H1 (cell line): ENCODE measurements at regions not wholly inside any gene's neighbourhood (a gene's known extent, or its start where the extent isn't known, plus 50 kb on each side); places are given as distances from the start of the nearest gene placed in this dataset.
A peak's percentile ranks its signal among the peaks of the same experiment; 100 is the strongest.

Source experiments
- CTCF ChIA-PET: fragments of 300-600 bp; sonication (Branson Sonifier 250); formaldehyde crosslinking; loops from one replicate; lab custom pipeline; 2021; ENCODE audit not compliant: partially characterized antibody; lab: Charles Lee
- POLR2A ChIA-PET: fragments of 300-600 bp; sonication (Branson Sonifier 250); formaldehyde crosslinking; loops from one replicate; lab custom pipeline; 2021; ENCODE audit warnings: inconsistent platforms; ENCODE audit not compliant: partially characterized antibody; lab: Charles Lee
- DNase-seq, 2 experiments: peaks; one replicate each; pipeline versions ENCODE4 v3.0.0 to v3.0.0-alpha.2; 2010 to 2022; ENCODE audit warnings: low spot score in 2 of 2, low read depth in 1 of 2, mixed read lengths in 1 of 2
- FAIRE-seq: peaks from 2 replicates; lab custom pipeline; 2011; peaks lifted over from hg19 to GRCh38; lab: Jason Lieb, UNC
- H2AFZ ChIP-seq: 2 replicates; pipeline ENCODE4 v1.8.1; 2012; ENCODE audit warnings: low read length, inconsistent platforms
- H2AK5ac ChIP-seq: 2 replicates; pipeline ENCODE4 v1.6.1; 2013; ENCODE audit warnings: low read depth, low read length
- H2BK120ac ChIP-seq: replicated peaks from 2 replicates; pipeline ENCODE3; 2013; ENCODE audit warnings: low read depth, low read length, inconsistent platforms
- H2BK12ac ChIP-seq: 2 replicates; pipeline ENCODE4 v1.6.1; 2013; ENCODE audit warnings: low read depth, low read length
- H2BK15ac ChIP-seq: 2 replicates; pipeline ENCODE4 v1.6.1; 2013; ENCODE audit warnings: low read length
- H2BK20ac ChIP-seq: 2 replicates; pipeline ENCODE4 v1.6.1; 2013; ENCODE audit warnings: low read length
- H2BK5ac ChIP-seq: 2 replicates; pipeline ENCODE4 v1.6.1; 2013; ENCODE audit warnings: low read depth, low read length
- H3K14ac ChIP-seq: 2 replicates; pipeline ENCODE4 v1.6.1; 2013; ENCODE audit warnings: inconsistent platforms; ENCODE audit not compliant: insufficient read length
- H3K18ac ChIP-seq: 2 replicates; pipeline ENCODE4 v1.6.1; 2013; ENCODE audit warnings: low read length; ENCODE audit errors: extremely low read depth
- H3K23ac ChIP-seq: 2 replicates; pipeline ENCODE4 v1.6.1; 2013; ENCODE audit warnings: inconsistent platforms; ENCODE audit not compliant: insufficient read length
- H3K23me2 ChIP-seq: 2 replicates; pipeline ENCODE4 v1.6.1; 2013; ENCODE audit warnings: low read depth, low read length
- H3K27ac ChIP-seq: 2 replicates; pipeline ENCODE4 v1.6.1; 2011; ENCODE audit warnings: low read depth, low read length, inconsistent platforms
- H3K27me3 ChIP-seq, 4 experiments: replicated peaks in 1 of 4; 1 replicate in 1 of 4; 2 replicates in 3 of 4; pipeline versions ENCODE4 v1.6.1 to v1.8.1; 2011 to 2013; ENCODE audit warnings: low read length in 3 of 4, mild to moderate bottlenecking in 3 of 4, inconsistent platforms in 2 of 4, mixed read lengths in 2 of 4, moderate library complexity in 1 of 4; ENCODE audit not compliant: control insufficient read depth in 3 of 4, insufficient read depth in 3 of 4; ENCODE audit errors: extremely low read depth in 1 of 4
- H3K36me3 ChIP-seq, 4 experiments: 2 replicates each; pipeline versions ENCODE4 v1.6.1 to v1.8.1; 2011 to 2013; ENCODE audit warnings: mild to moderate bottlenecking in 4 of 4, low read length in 3 of 4, moderate library complexity in 2 of 4, control low read depth in 1 of 4, inconsistent platforms in 1 of 4; ENCODE audit not compliant: insufficient read depth in 4 of 4, control insufficient read depth in 2 of 4
- H3K4ac ChIP-seq: replicated peaks from 2 replicates; pipeline ENCODE3; 2013; ENCODE audit warnings: low read length, low read depth, mixed read lengths, inconsistent platforms; ENCODE audit not compliant: insufficient read length
- H3K4me1 ChIP-seq, 4 experiments: replicated peaks in 1 of 4; 1 replicate in 1 of 4; 2 replicates in 3 of 4; pipeline versions ENCODE4 v1.6.1 to v1.8.1; 2011 to 2013; ENCODE audit warnings: low read length in 3 of 4, inconsistent platforms in 2 of 4, mixed read lengths in 1 of 4; ENCODE audit not compliant: insufficient read depth in 4 of 4, control insufficient read depth in 3 of 4
- H3K4me2 ChIP-seq, 2 experiments: 2 replicates each; pipeline versions ENCODE4 v1.6.1 to v1.8.1; 2011 to 2013; ENCODE audit warnings: low read depth in 2 of 2, low read length in 2 of 2, control low read depth in 1 of 2, inconsistent platforms in 1 of 2, mild to moderate bottlenecking in 1 of 2; ENCODE audit not compliant: insufficient read depth in 1 of 2
- H3K4me3 ChIP-seq, 4 experiments: fragments of 200-600, 300-600 bp in 1 of 4; sonication (generic), shearing (Covaris generic), sonication (Bioruptor Twin) in 1 of 4; 2 replicates each; pipeline versions ENCODE4 v1.5.1 to v1.8.1; 2011 to 2016; ENCODE audit warnings: low read length in 4 of 4, low read depth in 3 of 4, control low read depth in 2 of 4, inconsistent platforms in 2 of 4, mild to moderate bottlenecking in 2 of 4, mixed read lengths in 1 of 4, moderate library complexity in 1 of 4; ENCODE audit not compliant: insufficient read depth in 2 of 4; ENCODE audit errors: extremely low read depth in 1 of 4
- H3K56ac ChIP-seq: replicated peaks from 2 replicates; pipeline ENCODE3; 2013; ENCODE audit warnings: low read depth, mild to moderate bottlenecking, mixed read lengths, low read length, inconsistent platforms; ENCODE audit not compliant: insufficient read length
- H3K79me1 ChIP-seq: 2 replicates; pipeline ENCODE4 v1.6.1; 2013; ENCODE audit warnings: low read depth, low read length, control low read depth
- H3K79me2 ChIP-seq, 2 experiments: 2 replicates each; pipeline versions ENCODE4 v1.6.1 to v1.8.1; 2012 to 2013; ENCODE audit warnings: low read length in 2 of 2, mild to moderate bottlenecking in 2 of 2, inconsistent platforms in 1 of 2; ENCODE audit not compliant: insufficient read depth in 2 of 2, control insufficient read depth in 1 of 2
- H3K9ac ChIP-seq, 4 experiments: replicated peaks in 1 of 4; 1 replicate in 1 of 4; 2 replicates in 3 of 4; pipeline versions ENCODE4 v1.6.1 to v1.8.1; 2011 to 2013; ENCODE audit warnings: low read depth in 3 of 4, low read length in 3 of 4, control low read depth in 2 of 4, mild to moderate bottlenecking in 2 of 4, moderate library complexity in 2 of 4, inconsistent platforms in 1 of 4; ENCODE audit errors: extremely low read depth in 1 of 4
- H3K9me3 ChIP-seq, 2 experiments: 2 replicates each; pipeline versions ENCODE4 v1.6.1 to v1.8.1; 2012 to 2013; ENCODE audit warnings: mild to moderate bottlenecking in 2 of 2, moderate library complexity in 2 of 2, control low read depth in 1 of 2, inconsistent platforms in 1 of 2, low read depth in 1 of 2, low read length in 1 of 2, mixed read lengths in 1 of 2; ENCODE audit not compliant: insufficient read depth in 2 of 2
- H4K20me1 ChIP-seq, 2 experiments: replicated peaks in 1 of 2; 2 replicates each; pipeline versions ENCODE3 to v1.8.1; 2011 to 2013; ENCODE audit warnings: inconsistent platforms in 2 of 2, low read length in 2 of 2, mild to moderate bottlenecking in 1 of 2; ENCODE audit not compliant: insufficient read depth in 2 of 2, control insufficient read depth in 1 of 2
- H4K5ac ChIP-seq: 2 replicates; pipeline ENCODE4 v1.6.1; 2013; ENCODE audit warnings: low read length, low read depth, mixed read lengths, inconsistent platforms; ENCODE audit not compliant: insufficient read length
- H4K8ac ChIP-seq: 2 replicates; pipeline ENCODE4 v1.8.0; 2013; ENCODE audit warnings: mild to moderate bottlenecking, moderate library complexity, low read length, inconsistent platforms; ENCODE audit not compliant: insufficient read depth; ENCODE audit errors: extremely low read depth
- H4K91ac ChIP-seq: replicated peaks from 2 replicates; pipeline ENCODE3; 2013; ENCODE audit warnings: low read length, mixed read lengths, inconsistent platforms; ENCODE audit not compliant: insufficient read length
- CBX8 ChIP-seq: fragments of 300-800, 300-1000 bp; sonication (generic); IDR thresholded peaks from 2 replicates; pipeline ENCODE4 v1.7.1; 2016; ENCODE audit warnings: low read depth, low read length, borderline replicate concordance
- CEBPB ChIP-seq: IDR thresholded peaks from 2 replicates; pipeline ENCODE4 v1.6.1; 2012; ENCODE audit warnings: low read depth, low read length
- POLR2AphosphoS5 ChIP-seq: IDR thresholded peaks from 2 replicates; pipeline ENCODE4 v1.6.1; 2011; ENCODE audit warnings: low read depth, low read length
- RAD21 ChIP-seq, 2 experiments: IDR thresholded peaks in 1 of 2; conservative IDR thresholded peaks in 1 of 2; 2 replicates each; pipeline ENCODE4 v1.6.1; 2011; ENCODE audit warnings: low read depth in 2 of 2, low read length in 2 of 2, improper control_type of control experiment in 1 of 2, inconsistent platforms in 1 of 2, mild to moderate bottlenecking in 1 of 2, moderate library complexity in 1 of 2
- RXRA ChIP-seq: IDR thresholded peaks from 2 replicates; pipeline ENCODE4 v1.6.1; 2011; ENCODE audit warnings: low read depth, mild to moderate bottlenecking, low read length, moderate library complexity; ENCODE audit not compliant: insufficient read depth
- SIRT6 ChIP-seq: IDR thresholded peaks from one replicate; pipeline ENCODE4 v1.7.1; 2012; ENCODE audit warnings: low read length, inconsistent platforms
- ZNF274 ChIP-seq: IDR thresholded peaks from 2 replicates; pipeline ENCODE4 v1.7.0; 2012; ENCODE audit warnings: low read length, borderline replicate concordance; ENCODE audit errors: extremely low read depth
- WGBS, 2 experiments: shearing (Covaris generic) in 1 of 2; methylation state at CpG; one replicate each; pipeline versions ENCODE4 v1.1.6 to v1.1.7; 2013 to 2015; ENCODE audit warnings: low lambda C conversion rate in 2 of 2, mixed read lengths in 2 of 2, inconsistent platforms in 1 of 2, low coverage in 1 of 2, missing lambda C conversion rate in 1 of 2; ENCODE audit not compliant: insufficient replicate concordance in 2 of 2, insufficient coverage in 1 of 2, insufficient read length in 1 of 2; ENCODE audit errors: extremely low coverage in 1 of 2, missing lambda C conversion rate in 1 of 2; 5-methylcytosine and 5-hydroxymethylcytosine counted together
- TF ChIP-seq, protein P1 (sequence below): IDR thresholded peaks from 2 replicates; pipeline ENCODE4 v1.6.1; 2012; ENCODE audit warnings: inconsistent platforms

DNA sequence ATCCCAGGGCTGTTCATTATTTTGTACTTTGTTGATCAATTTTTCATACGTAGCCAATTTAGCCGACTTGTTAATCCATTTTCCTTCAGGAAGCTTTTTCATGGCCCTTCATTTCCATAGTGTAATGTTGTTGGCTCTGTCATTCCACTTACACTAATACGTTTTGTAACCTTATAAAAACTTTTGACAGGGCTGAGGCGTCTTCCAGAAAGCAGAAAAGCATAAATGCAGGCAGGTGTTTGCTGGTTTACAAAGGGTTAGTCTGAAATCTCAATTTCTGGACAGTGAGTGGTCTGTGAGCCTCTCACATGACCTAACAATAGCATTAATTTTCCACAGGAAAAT is 444.0 kb downstream of the OTOL1 start (continued):
- TF ChIP-seq CEBPB: no peak
- TF ChIP-seq, all 59 proteins: peak for 0

DNA sequence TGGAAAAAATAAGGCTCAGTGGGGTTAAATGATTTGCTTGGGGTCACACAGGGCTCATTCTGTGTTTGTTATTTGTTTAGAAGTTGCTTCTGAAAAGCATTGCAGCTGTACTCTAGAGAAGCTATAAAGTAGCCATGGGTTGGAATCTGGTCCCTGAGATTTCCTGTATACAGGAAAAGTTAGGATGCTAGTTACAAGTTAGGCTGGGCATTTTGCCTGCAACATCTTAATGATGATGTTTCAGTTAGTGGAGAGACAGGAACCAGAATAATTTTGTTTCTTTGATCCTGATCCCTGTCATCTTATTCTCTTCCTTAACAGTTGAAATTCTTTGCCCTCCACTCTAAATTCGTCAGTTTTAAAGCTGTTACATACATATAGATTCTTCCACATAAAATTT is 445.3 kb downstream of the OTOL1 start:
- Histone ChIP-seq H3K79me2 (no peaks in the 10 kb centered on the region), H2BK5ac (no peak overlapping the region), H2BK15ac (no peak overlapping the region), H3K4me1 (0 out of 7 replicates have a peak, but pooled peaks cover 0 to 3% (median 0%) of the 10 kb centered on the region in 4 experiments), H3K56ac (no peak overlapping the region), H3K9ac (no peak overlapping the region), H2BK20ac (no peak overlapping the region), H4K5ac (no peak overlapping the region), H3K4ac (no peak overlapping the region)
- 18% methylated on average over 1 of the region's 1 CpG; no CpG with 5 or more reads in 1 of the 2 experiments for WGBS, 2 experiments
- CTCF ChIA-PET: interaction anchor here (0.7 kb wide), 1 partner anchor 29 kb away, joined by 3 read pairs; no protein-coding TSS in a partner anchor
- FAIRE-seq (no peak), DNase-seq (no peak)
- no peak for TF ChIP-seq RAD21 (IDR thresholded peaks at IDR 0.05 in 1 of 2, conservative IDR thresholded peaks at IDR 0.05 in 1 of 2; ENCODE audit: low read depth in 2 of 2, low read length in 2 of 2)
- no peak for TF ChIP-seq POLR2AphosphoS5
- no peak for TF ChIP-seq ZNF274
- TF ChIP-seq SIRT6: no peak
- no peak for TF ChIP-seq RXRA
- TF ChIP-seq, protein P1, sequence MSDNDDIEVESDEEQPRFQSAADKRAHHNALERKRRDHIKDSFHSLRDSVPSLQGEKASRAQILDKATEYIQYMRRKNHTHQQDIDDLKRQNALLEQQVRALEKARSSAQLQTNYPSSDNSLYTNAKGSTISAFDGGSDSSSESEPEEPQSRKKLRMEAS: no peak
- TF ChIP-seq CBX8: no peak
- TF ChIP-seq, all 59 proteins: peak for 0
- peak overlapping the region; percentile 67; the same call in 1 of the 2 replicates for H2AFZ ChIP-seq
- no peaks in the 10 kb centered on the region for H3K27me3 ChIP-seq
- no peak overlapping the region for H3K4me2 ChIP-seq
- H3K23ac ChIP-seq: no peak overlapping the region
- no peak overlapping the region for H4K91ac ChIP-seq
- no peak overlapping the region for H3K27ac ChIP-seq
- no peak overlapping the region for H3K18ac ChIP-seq
- no peaks in the 10 kb centered on the region for H3K79me1 ChIP-seq
- no peak overlapping the region for H2BK120ac ChIP-seq
- no peak overlapping the region for H2AK5ac ChIP-seq
- no peaks in the 10 kb centered on the region for H4K20me1 ChIP-seq
- no peak overlapping the region for H3K14ac ChIP-seq
- H3K23me2 ChIP-seq: no peaks in the 10 kb centered on the region
- POLR2A ChIA-PET: no interaction called here
- H3K36me3 ChIP-seq: no peaks in the 10 kb centered on the region
- no peak overlapping the region for H3K4me3 ChIP-seq
- no peak overlapping the region for H2BK12ac ChIP-seq
- H4K8ac ChIP-seq: no peak overlapping the region
- H3K9me3 ChIP-seq: no peaks in the 10 kb centered on the region
